ENCODE measurements at regions not wholly inside any gene's neighbourhood (a gene's known extent, or its start where the extent isn't known, plus 50 kb on each side); places are given as distances from the start of the nearest gene placed in this dataset.
"Not testable (repeated sequence)": the region's sequence is repeated elsewhere in the genome, so short reads cannot be mapped to it uniquely, and the experiment has no call there.

DNA sequence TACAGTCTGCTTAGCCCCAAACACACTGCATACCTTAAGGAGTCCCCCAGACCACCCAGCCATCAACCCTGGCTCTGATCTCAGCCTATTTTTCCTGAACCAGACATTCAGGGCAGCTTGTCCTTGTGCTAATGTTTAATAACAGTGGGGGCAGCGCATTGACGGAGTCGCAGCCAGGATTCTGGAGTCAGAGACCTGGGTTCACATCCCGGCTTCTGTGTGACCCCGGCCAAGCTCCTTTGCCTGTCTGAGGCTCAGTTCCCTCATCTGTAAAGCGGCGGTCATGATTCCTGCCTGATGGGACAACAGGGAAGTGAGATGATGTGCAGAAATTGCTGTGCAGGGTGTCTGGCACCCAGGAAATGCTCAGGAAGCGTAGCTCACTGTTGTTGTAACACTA lies 63.1 kb downstream of the MATN1 start:
- DNase-seq = no peak

DNA sequence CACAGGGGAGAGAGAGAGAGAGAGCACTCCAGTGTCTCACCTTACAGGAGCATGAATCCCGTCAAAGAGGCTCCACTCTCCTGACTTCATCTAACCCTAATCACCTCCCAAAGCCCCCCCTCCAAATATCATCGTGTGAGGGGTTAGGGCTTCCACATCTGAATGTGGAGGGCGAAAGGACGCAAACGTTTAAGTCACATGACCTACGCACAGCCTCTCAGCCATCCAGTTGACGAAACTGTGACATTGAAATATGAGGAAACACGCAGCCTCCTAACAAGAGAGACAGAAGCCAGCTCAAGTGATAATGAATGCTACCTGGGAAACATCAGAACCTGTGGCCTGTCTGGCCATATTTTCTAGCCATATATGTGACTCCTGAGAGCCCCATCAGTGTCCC lies 63.7 kb downstream of the MATN1 start:
- DNase-seq = no peak

DNA sequence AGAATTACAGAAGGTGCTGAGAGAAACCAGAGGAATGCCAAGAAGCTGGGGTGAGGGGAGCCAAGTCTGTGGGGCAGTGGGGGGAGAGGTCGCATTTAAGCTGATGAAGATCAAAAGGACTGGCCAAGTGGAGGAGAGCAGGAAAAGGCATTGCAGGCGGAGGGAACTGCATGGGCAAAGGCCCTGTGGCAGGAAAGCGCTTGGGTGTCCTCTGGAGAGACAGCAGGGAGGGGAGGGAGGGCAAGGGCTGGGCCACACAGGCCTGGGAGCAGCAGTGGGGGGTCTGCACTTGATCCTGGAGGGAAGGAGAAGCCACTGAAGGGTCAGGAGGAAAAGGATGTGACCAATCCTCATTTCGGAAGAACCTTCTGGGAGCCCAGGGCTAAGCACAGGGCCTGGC lies 65.0 kb downstream of the MATN1 start:
- DNase-seq = not testable (repeated sequence)

DNA sequence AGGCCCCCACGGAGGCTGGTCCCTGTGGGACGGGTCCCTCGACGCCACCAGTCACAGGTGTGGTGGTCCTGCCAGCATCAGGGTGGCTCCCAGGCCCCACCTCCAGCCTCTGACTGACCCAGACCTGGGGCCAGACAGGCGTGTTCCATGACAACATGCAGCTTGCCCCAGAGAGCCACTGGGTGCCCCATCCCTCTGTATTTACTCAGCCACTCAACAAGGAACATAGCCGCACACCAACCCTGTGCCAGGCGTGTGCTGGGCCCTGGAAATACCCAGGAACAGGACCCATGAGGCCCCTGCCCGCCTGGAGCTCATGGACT lies 65.4 kb downstream of the MATN1 start:
- DNase-seq = no peak

DNA sequence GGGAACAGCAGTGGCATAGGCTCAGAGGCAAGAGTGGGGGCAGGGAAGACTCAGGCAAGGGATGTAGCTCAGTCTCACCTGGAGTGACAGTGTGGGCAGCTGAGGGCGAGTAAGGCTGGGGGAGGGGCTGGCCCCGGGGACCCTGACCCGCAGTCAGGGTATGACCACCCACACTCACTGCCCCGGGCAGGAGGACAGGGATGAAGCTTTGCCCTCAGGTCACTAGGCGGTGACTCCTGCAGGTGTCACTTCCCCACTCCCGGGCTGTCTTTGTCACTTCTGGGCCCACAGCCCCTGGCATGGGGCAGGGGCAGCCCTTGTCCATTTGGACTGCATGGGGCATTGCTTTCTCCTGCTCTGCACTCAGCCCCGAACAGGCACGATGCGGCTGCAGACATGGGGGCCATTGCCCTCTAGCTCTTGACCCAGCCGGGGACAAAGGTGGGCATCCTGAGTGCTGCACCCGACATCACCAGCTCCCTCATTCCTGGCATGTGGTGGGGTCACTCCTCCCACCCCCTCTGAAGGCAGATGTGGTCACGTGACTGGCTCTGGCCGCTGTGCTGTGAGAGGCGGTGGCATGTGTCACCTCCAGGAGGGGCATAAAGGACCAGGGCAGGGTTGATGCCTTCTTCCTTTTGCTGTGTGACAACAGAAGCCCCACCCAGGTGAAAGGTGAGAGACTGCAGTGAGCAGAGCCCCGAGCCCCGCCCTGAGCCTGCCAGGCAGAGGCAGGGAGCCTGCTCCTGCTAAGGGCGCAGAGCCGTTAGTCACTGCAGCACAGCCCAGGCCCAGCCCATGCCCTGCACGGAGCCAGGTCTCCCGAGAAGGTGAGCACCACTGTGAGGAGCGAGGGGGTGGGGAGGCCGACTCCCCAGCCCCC lies 66.0 kb downstream of the MATN1 start:
- DNase-seq = no peak

- no peak for DNase-seq
Observed at GRCh38 chr1:30656171-30656940, 67.0 kb downstream of the MATN1 start.

DNA sequence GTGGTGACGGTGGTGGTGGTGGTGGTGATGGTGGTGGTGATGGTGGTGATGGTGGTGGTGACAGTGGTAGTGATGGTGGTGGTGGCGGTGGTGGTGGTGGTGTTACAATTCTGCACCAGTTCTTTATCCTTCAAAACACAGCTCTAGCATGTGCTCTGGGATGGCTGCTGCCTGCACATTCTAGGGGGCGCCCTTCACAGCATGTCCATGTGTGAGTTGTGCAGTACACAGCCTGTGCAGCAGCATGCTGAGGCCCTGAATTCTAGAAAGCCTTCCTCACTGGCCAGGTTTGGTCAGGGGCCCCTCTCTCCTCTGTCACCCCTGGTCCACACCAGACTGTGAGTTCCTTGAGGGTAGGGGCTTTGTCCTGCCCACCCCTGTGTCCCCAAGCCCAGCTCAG lies 67.7 kb downstream of the MATN1 start:
- DNase-seq = no peak

GRCh38 chr1:30654188-30654587 lies 69.2 kb downstream of the MATN1 start:
- no peak for DNase-seq

GRCh38 chr1:30652152-30652841 lies 71.1 kb downstream of the MATN1 start:
- no peak for DNase-seq

GRCh38 chr1:30651395-30651794 lies 72.0 kb downstream of the MATN1 start:
- DNase-seq = not testable (repeated sequence)

DNA sequence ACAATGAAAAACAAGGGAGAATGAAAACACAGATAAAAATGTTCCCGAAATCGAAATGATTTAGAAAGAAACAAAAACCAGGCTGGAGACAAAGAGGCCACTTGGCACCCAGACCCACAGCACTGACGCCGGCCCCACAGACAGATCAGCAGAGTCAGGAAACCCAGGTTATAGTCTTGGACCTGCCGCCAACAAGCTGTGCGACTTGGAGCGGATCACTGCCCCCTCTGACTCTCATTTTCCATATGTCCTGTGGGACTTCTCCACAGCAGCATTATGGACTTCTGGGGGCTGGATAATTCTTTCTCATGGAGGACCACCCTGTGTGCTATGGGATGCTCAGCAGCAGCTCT lies 72.4 kb downstream of the MATN1 start:
- no peak for DNase-seq

- no peak for DNase-seq
Observed at GRCh38 chr1:30650038-30650967, 73.1 kb downstream of the MATN1 start.

DNA sequence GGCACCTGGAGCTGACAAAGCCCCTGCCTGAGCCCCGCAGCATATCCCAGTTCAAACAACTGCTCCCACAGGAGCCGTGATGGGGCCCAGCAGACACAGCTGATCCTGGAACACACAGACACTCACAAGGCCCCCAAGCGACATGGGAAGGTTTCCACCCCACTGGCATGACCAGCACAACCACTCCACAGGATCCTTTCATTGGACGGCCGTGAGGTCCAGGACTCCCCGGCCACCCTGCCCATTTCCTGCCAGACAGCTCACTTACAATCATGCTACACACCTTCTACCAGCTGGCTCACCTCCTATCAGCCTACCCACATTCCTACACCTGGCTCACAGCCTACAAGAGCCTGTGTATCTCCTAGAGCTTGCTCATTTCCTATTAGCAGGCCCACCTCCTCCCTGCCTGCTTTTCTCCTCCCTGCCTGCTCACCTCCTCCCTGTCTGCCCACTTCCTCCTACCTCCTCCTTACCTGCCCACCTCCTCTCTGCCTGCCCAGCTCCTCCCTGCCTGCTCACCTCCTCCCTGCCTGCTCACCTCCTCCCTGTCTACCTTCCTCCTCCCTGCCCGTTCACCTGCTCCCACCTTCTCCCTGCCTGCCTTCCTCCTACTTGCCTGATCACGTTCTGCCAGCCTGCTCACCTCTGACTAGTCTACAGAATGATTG lies 73.9 kb downstream of the MATN1 start:
- DNase-seq = no peak

- DNase-seq = no peak
Observed at GRCh38 chr1:30648408-30649000, 74.9 kb downstream of the MATN1 start.

DNA sequence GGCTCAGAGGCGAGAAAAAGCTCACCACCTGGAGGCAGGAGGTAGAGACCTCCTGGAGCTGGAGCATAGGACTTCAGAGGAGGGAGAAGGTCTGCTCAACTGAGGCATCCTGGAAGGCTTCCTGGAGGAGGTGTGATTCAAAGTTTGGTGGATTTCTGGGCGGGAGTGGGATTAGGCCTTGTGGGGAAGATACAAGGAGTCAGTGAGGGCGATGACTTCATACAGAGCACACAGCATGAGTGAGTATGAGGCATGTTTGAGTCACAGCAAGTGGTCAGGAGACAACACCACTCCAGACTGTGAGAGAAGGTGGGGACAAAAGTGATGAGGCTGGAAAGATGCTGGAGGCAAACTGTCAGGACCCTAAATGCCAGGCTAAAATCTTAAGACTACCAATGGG lies 77.6 kb downstream of the MATN1 start:
- DNase-seq = no peak

- no peak for DNase-seq
Observed at GRCh38 chr1:30642391-30643120, 80.8 kb downstream of the MATN1 start.

- no peak for DNase-seq
Observed at GRCh38 chr1:30641572-30642353, 81.6 kb downstream of the MATN1 start.

DNA sequence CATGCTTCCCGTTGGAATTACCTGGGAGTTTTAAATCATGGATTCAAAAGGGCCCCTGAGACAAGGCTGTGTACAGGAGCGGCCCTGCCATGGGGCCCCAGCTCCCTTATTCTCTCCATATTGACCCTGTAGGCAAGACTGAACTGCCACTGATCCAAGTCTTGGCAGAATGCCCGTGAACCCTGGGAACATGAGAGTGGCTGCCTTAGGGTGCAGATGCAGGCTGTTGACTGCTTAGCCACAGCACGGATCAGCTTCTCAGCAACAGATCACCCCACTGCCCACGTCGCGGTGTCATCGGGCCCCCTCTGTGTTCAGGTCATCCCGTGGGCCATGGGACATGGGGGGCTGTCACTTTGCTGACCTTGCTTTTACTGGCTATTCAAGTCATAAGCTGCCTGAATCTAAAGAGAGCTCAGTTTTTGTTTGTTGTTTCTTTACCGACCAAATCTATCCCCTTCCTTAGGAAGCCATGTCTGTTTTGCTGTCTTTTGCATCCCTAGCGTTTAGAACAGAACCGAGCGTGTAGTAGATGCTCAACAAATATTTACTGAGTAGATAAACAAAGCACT lies 83.4 kb downstream of the MATN1 start:
- no peak for DNase-seq

DNA sequence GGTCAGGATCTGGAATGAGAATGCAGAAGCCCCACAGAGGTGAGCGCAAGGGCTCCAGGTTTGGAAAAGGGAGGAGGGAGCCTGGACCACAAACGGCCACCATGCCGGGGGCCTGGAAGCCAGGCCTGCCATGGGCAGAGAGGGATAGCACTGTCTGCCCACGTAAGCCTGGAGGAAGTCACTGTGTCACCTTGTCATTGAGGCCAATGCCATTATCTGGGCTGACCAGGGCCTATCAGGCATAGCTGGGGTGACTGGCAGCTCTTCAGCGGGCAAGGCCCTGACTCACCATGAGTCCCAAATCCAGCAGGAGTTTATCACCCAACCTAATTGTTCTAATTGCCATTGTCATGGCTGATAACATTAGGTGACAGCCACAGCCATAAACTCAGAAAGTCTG lies 84.6 kb downstream of the MATN1 start:
- DNase-seq = no peak

- no peak for DNase-seq
Observed at GRCh38 chr1:30638086-30638485, 85.3 kb downstream of the MATN1 start.
